Pancreas (tissue), 10 donors: ENCODE measurements at regions not wholly inside any gene's neighbourhood (a gene's known extent, or its start where the extent isn't known, plus 50 kb on each side); places are given as distances from the start of the nearest gene placed in this dataset.

ENCODE experiments used
- ATAC-seq, 4 donors: fragments of 200-7000 bp; cut with Tn5 transposase; one replicate each; pipeline versions ENCODE4 v1.8.0 to v1.9.1; 2020; ENCODE audit warnings: mild to moderate bottlenecking in 4 of 4, moderate library complexity in 4 of 4
- DNase-seq, 6 donors: peaks; one replicate each; pipeline ENCODE4 v3.0.0-alpha.2; 2020
- FAIRE-seq: peaks from 2 replicates; lab custom pipeline; 2012; peaks lifted over from hg19 to GRCh38; lab: Jason Lieb, UNC
- H3K27ac ChIP-seq, 4 donors: fragments of 200-600 bp; sonication (generic); 1 replicate in 3 of 4; 2 replicates in 1 of 4; pipeline versions ENCODE4 v1.5.0 to v1.8.0; 2020
- H3K27me3 ChIP-seq, 4 donors: fragments of 200-600 bp; one replicate each; pipeline ENCODE4 v1.8.0; 2021
- H3K36me3 ChIP-seq, 3 donors: fragments of 200-600 bp; sonication (generic) in 1 of 3; one replicate each; pipeline versions ENCODE4 v1.5.0 to v1.8.0; 2020 to 2021
- H3K4me1 ChIP-seq, 3 donors: fragments of 200-600 bp; one replicate each; pipeline ENCODE4 v1.8.0; 2021
- H3K4me3 ChIP-seq, 4 donors: fragments of 200-600 bp; sonication (generic) in 2 of 4; one replicate each; pipeline versions ENCODE4 v1.5.0 to v1.8.0; 2020 to 2021
- H3K9me3 ChIP-seq, 4 donors: fragments of 200-600 bp; one replicate each; pipeline ENCODE4 v1.8.0; 2021
- WGBS, 2 donors: extraction: QIAGEN DNeasy Blood & Tissue Kit; methylation state at CpG; one replicate each; pipeline ENCODE4 v1.1.7; 2013; 5-methylcytosine and 5-hydroxymethylcytosine counted together
- intact Hi-C, 3 donors: fragments of 100-400 bp; cut with DNase I; formaldehyde crosslinking; loops; one replicate each; pipeline versions ENCODE4 v1.11.1 to v1.14.2; 2022
- microRNA-seq, 2 donors: library from miRNA; unstranded; fragments of <30 nt; microRNA quantifications; one replicate each; pipeline versions ENCODE4 to v1.1.0, GENCODE V29; 2019 to 2020
- TF ChIP-seq, protein P1 (sequence below), 4 donors: fragments of 200-600 bp; sonication (generic) in 3 of 4; IDR thresholded peaks; one replicate each; pipeline versions ENCODE4 v1.5.0 to v1.8.0; 2021; ENCODE audit warnings: antibody characterized with exemption in 4 of 4
- donor health status: healthy with polysubstance abuse.
- donor health status: DM: no; HTN: no; CAD: no; lungs with moderate emphysema.
- donor health status: DM: no; HTN: no; CAD: no.
- donor health status: control.
- donor health status: control.
- donor health status: Bipolar disorder and iron deficiency.
- donor health status: DM: yes; HTN: yes; CAD: no.
- donor health status: DM: no; HTN: no; CAD: no.
- donor health status: DM: no; HTN: no; CAD: no.
- donor health status: DM: yes; HTN: yes; CAD: no.

DNA sequence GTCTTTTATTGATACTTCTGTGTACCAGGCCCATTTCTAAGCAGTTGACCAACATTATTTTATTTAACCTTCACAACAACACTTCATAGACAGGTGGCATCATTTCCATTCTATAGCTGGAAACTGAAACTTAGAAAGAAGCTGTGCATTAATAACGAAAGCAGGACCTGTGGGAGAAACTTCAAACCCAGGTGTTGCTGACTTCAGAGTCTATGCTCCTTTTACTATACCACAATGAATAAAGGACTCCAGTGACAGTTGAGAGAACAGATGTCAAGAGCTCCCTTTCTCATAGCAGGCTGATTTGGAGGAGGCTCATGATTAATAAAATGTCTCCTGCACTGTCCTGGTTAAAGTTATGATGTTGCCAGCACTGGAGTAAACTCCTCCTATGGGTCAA lies 56.6 kb upstream of the POU3F2 start:
- H3K4me3 ChIP-seq = no peak overlapping the region
- WGBS, 2 donors = 75 to 83% methylated on average over 1 of the region's 1 CpG
- DNase-seq = no peak

DNA sequence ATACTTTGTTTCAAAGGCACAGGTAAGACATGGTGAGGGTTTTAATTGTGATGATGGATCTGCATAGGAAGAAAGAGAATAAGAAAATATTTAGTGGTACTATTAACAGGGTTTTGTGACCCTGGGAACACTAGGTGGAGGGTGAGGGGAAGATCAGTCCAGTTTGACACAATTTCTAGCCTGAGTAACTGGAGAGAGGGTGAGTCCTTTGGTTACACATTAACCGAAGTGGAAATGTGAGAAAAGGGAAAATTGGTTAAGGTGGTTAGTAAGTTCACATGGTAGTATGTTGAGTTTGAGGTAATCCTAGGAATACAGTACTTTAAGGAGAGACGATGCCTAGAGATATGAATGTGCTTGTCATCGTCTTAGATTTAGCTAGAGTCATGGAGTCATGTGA lies 54.8 kb upstream of the POU3F2 start:
- H3K4me3 ChIP-seq = no peak overlapping the region
- H3K36me3 ChIP-seq = no peaks in the 10 kb centered on the region
- H3K4me1 ChIP-seq = no peaks in the 10 kb centered on the region
- H3K27ac ChIP-seq = no peak overlapping the region
- no peaks in the 10 kb centered on the region for H3K9me3 ChIP-seq
- ATAC-seq (no peak), FAIRE-seq (no peak), DNase-seq (no peak)
- H3K27me3 ChIP-seq = peaks cover 0 to 11% (median 0%) of the 10 kb centered on the region in 4 donors
- TF ChIP-seq, protein P1, sequence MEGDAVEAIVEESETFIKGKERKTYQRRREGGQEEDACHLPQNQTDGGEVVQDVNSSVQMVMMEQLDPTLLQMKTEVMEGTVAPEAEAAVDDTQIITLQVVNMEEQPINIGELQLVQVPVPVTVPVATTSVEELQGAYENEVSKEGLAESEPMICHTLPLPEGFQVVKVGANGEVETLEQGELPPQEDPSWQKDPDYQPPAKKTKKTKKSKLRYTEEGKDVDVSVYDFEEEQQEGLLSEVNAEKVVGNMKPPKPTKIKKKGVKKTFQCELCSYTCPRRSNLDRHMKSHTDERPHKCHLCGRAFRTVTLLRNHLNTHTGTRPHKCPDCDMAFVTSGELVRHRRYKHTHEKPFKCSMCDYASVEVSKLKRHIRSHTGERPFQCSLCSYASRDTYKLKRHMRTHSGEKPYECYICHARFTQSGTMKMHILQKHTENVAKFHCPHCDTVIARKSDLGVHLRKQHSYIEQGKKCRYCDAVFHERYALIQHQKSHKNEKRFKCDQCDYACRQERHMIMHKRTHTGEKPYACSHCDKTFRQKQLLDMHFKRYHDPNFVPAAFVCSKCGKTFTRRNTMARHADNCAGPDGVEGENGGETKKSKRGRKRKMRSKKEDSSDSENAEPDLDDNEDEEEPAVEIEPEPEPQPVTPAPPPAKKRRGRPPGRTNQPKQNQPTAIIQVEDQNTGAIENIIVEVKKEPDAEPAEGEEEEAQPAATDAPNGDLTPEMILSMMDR (IDR thresholded peaks at IDR 0.05) = no peak
- 32 to 35% methylated on average over 3 of the region's 3 CpGs for WGBS, 2 donors
- intact Hi-C loops = no loop called here

More for the DNA sequence above, 56.6 kb upstream of the POU3F2 start:
- TF ChIP-seq, protein P1 (IDR thresholded peaks at IDR 0.05) = no peak
- Histone ChIP-seq H3K36me3 (no peaks in the 10 kb centered on the region), H3K9me3 (no peaks in the 10 kb centered on the region), H3K27me3 (no peaks in the 10 kb centered on the region), H3K27ac (no peak overlapping the region), H3K4me1 (no peaks in the 10 kb centered on the region)
- intact Hi-C loops = no loop called here
- no peak for ATAC-seq
- FAIRE-seq = no peak

DNA sequence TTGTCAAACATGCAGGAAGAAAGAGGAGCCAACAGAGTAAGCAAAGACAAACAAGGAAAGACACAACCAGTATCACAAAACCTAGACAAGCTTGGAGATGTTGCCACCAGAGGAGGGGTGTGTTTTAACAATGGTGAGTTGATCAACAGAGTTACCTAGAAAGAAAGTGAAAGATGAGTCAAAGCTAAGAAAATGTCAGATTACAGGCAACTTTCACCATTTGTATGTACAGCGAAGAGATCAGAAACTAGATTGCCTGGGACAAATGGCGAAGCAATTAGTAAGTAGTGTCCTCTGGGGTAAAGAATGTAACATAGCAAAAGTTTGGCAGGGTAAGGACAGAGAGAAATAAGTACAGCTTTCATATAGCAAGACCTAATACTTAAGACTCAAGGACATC lies 51.6 kb upstream of the POU3F2 start:
- 53 to 61% methylated on average over 2 of the region's 2 CpGs for WGBS, 2 donors
- Histone ChIP-seq H3K27ac (no peak overlapping the region), H3K27me3 (peaks cover 0 to 20% (median 0%) of the 10 kb centered on the region in 4 donors), H3K9me3 (no peaks in the 10 kb centered on the region), H3K4me3 (no peak overlapping the region), H3K4me1 (no peaks in the 10 kb centered on the region), H3K36me3 (no peaks in the 10 kb centered on the region)
- FAIRE-seq (no peak), ATAC-seq (no peak), DNase-seq (no peak)
- TF ChIP-seq, protein P1 (IDR thresholded peaks at IDR 0.05) = no peak
- intact Hi-C loops = no loop called here

DNA sequence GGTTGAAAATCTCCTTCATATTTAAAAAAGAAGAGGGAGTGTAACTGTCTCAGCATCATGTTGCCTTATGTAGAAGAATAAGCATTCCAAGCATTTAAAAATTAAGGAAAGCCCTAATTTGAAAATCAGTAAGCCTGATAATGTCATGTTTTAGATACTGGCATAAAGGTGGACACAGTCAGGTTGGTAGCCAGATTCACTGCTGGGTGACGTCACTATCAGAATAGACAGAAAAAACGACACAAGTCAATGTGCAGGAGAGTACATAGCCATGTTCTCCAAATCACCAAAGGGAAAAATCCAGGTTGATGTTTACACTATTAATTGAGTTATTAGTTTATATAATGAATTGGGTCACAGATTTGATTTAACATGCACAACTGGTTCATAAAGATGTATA lies 50.8 kb upstream of the POU3F2 start:
- peaks cover 0 to 20% (median 0%) of the 10 kb centered on the region in 4 donors for H3K27me3 ChIP-seq
- H3K4me3 ChIP-seq = no peak overlapping the region
- no peaks in the 10 kb centered on the region for H3K36me3 ChIP-seq
- ATAC-seq = no peak
- H3K9me3 ChIP-seq = no peaks in the 10 kb centered on the region
- DNase-seq = no peak
- H3K27ac ChIP-seq = no peak overlapping the region
- no peaks in the 10 kb centered on the region for H3K4me1 ChIP-seq
- intact Hi-C loops = no loop called here
- FAIRE-seq = no peak
- TF ChIP-seq, protein P1 (IDR thresholded peaks at IDR 0.05) = no peak
- 48 to 54% methylated on average over 2 of the region's 2 CpGs for WGBS, 2 donors

Small RNA genes in the stretch of these regions (microRNA-seq; reads per million reads assigned to microRNA genes)
- gene MIR2113 = 0 reads per million in 2 donors
